Activated naive CD8-positive, alpha-beta T cell (primary cell): ENCODE measurements at regions not wholly inside any gene's neighbourhood (a gene's known extent, or its start where the extent isn't known, plus 50 kb on each side); places are given as distances from the start of the nearest gene placed in this dataset.
"Not testable (repeated sequence)": the region's sequence is repeated elsewhere in the genome, so short reads cannot be mapped to it uniquely, and the experiment has no call there.

Experiments used
- H3K27ac Mint-ChIP-seq: one replicate; pipeline ENCODE4 v1.8.0; 2021; ENCODE audit warnings: mixed read lengths
- H3K27me3 Mint-ChIP-seq: one replicate; pipeline ENCODE4 v1.8.0; 2021; ENCODE audit warnings: mixed read lengths
- H3K36me3 Mint-ChIP-seq: one replicate; pipeline ENCODE4 v1.8.0; 2021; ENCODE audit warnings: mixed read lengths
- H3K4me1 Mint-ChIP-seq: one replicate; pipeline ENCODE4 v1.8.0; 2021; ENCODE audit warnings: low read depth, mixed read lengths
- H3K4me3 Mint-ChIP-seq: one replicate; pipeline ENCODE4 v1.8.0; 2021; ENCODE audit warnings: mild to moderate bottlenecking, mixed read lengths
- H3K9me3 Mint-ChIP-seq: one replicate; pipeline ENCODE4 v1.8.0; 2021; ENCODE audit warnings: low read depth, mixed read lengths

- no peak overlapping the region for H3K4me3 Mint-ChIP-seq
- H3K9me3 Mint-ChIP-seq, result peaks cover 12% of the 10 kb centered on the region
- H3K27ac Mint-ChIP-seq, result no peak overlapping the region
- no peaks in the 10 kb centered on the region for H3K36me3 Mint-ChIP-seq
- H3K4me1 Mint-ChIP-seq, result no peaks in the 10 kb centered on the region
- H3K27me3 Mint-ChIP-seq, result no peaks in the 10 kb centered on the region
Observed at GRCh38 chr4:187366530-187366929, 629.0 kb upstream of the ZFP42 start.

- Mint-ChIP-seq H3K27me3 (no peaks in the 10 kb centered on the region), H3K27ac (no peak overlapping the region), H3K4me3 (no peak overlapping the region), H3K36me3 (no peaks in the 10 kb centered on the region), H3K4me1 (no peaks in the 10 kb centered on the region), H3K9me3 (peaks cover 21% of the 10 kb centered on the region)
Observed at GRCh38 chr4:187370918-187371317, 624.7 kb upstream of the ZFP42 start.

- Mint-ChIP-seq H3K4me3 (no peak overlapping the region), H3K27ac (no peak overlapping the region), H3K4me1 (no peaks in the 10 kb centered on the region), H3K36me3 (no peaks in the 10 kb centered on the region), H3K27me3 (no peaks in the 10 kb centered on the region), H3K9me3 (peaks cover 23% of the 10 kb centered on the region)
Observed at GRCh38 chr4:187378441-187378840, 617.1 kb upstream of the ZFP42 start.

GRCh38 chr4:187380181-187380581, 615.4 kb upstream of the ZFP42 start:
- H3K9me3 Mint-ChIP-seq, result peaks cover 20% of the 10 kb centered on the region
- no peak overlapping the region for H3K4me3 Mint-ChIP-seq
- no peaks in the 10 kb centered on the region for H3K4me1 Mint-ChIP-seq
- H3K27ac Mint-ChIP-seq, result no peak overlapping the region
- no peaks in the 10 kb centered on the region for H3K27me3 Mint-ChIP-seq
- H3K36me3 Mint-ChIP-seq, result no peaks in the 10 kb centered on the region

GRCh38 chr4:187383181-187383580, 612.4 kb upstream of the ZFP42 start:
- no peak overlapping the region for H3K4me3 Mint-ChIP-seq
- H3K27me3 Mint-ChIP-seq, result no peaks in the 10 kb centered on the region
- peaks cover 21% of the 10 kb centered on the region for H3K9me3 Mint-ChIP-seq
- no peaks in the 10 kb centered on the region for H3K4me1 Mint-ChIP-seq
- no peak overlapping the region for H3K27ac Mint-ChIP-seq
- no peaks in the 10 kb centered on the region for H3K36me3 Mint-ChIP-seq

- H3K4me1 Mint-ChIP-seq, result no peaks in the 10 kb centered on the region
- H3K36me3 Mint-ChIP-seq, result no peaks in the 10 kb centered on the region
- peaks cover 21% of the 10 kb centered on the region for H3K9me3 Mint-ChIP-seq
- H3K27ac Mint-ChIP-seq, result no peak overlapping the region
- H3K4me3 Mint-ChIP-seq, result no peak overlapping the region
- H3K27me3 Mint-ChIP-seq, result no peaks in the 10 kb centered on the region
Observed at GRCh38 chr4:187387739-187388138, 607.8 kb upstream of the ZFP42 start.

GRCh38 chr4:187389420-187389819, 606.2 kb upstream of the ZFP42 start:
- Mint-ChIP-seq H3K27me3 (no peaks in the 10 kb centered on the region), H3K4me1 (no peaks in the 10 kb centered on the region), H3K36me3 (no peaks in the 10 kb centered on the region), H3K4me3 (no peak overlapping the region), H3K9me3 (peaks cover 15% of the 10 kb centered on the region), H3K27ac (no peak overlapping the region)

GRCh38 chr4:187390646-187391045, 604.9 kb upstream of the ZFP42 start:
- no peaks in the 10 kb centered on the region for H3K36me3 Mint-ChIP-seq
- no peaks in the 10 kb centered on the region for H3K27me3 Mint-ChIP-seq
- peaks cover 11% of the 10 kb centered on the region for H3K9me3 Mint-ChIP-seq
- no peak overlapping the region for H3K27ac Mint-ChIP-seq
- no peaks in the 10 kb centered on the region for H3K4me1 Mint-ChIP-seq
- no peak overlapping the region for H3K4me3 Mint-ChIP-seq

GRCh38 chr4:187393531-187394344, 601.8 kb upstream of the ZFP42 start:
- Mint-ChIP-seq H3K27ac (no peak overlapping the region), H3K27me3 (no peaks in the 10 kb centered on the region), H3K4me1 (no peaks in the 10 kb centered on the region), H3K9me3 (no peaks in the 10 kb centered on the region), H3K36me3 (no peaks in the 10 kb centered on the region), H3K4me3 (no peak overlapping the region)

- H3K4me1 Mint-ChIP-seq, result no peaks in the 10 kb centered on the region
- no peaks in the 10 kb centered on the region for H3K27me3 Mint-ChIP-seq
- peaks cover 5% of the 10 kb centered on the region for H3K9me3 Mint-ChIP-seq
- no peaks in the 10 kb centered on the region for H3K36me3 Mint-ChIP-seq
- H3K4me3 Mint-ChIP-seq, result no peak overlapping the region
- no peak overlapping the region for H3K27ac Mint-ChIP-seq
Observed at GRCh38 chr4:187396106-187396505, 599.5 kb upstream of the ZFP42 start.

GRCh38 chr4:187408447-187408846, 587.1 kb upstream of the ZFP42 start:
- not testable (repeated sequence) for H3K9me3 Mint-ChIP-seq, H3K36me3 Mint-ChIP-seq, H3K27me3 Mint-ChIP-seq, H3K27ac Mint-ChIP-seq, H3K4me1 Mint-ChIP-seq, H3K4me3 Mint-ChIP-seq

GRCh38 chr4:187413564-187414358, 581.8 kb upstream of the ZFP42 start:
- Mint-ChIP-seq H3K9me3 (peaks cover 10% of the 10 kb centered on the region), H3K36me3 (no peaks in the 10 kb centered on the region), H3K27ac (no peak overlapping the region), H3K27me3 (no peaks in the 10 kb centered on the region), H3K4me3 (no peak overlapping the region), H3K4me1 (no peaks in the 10 kb centered on the region)

GRCh38 chr4:187414716-187415115, 580.9 kb upstream of the ZFP42 start:
- Mint-ChIP-seq H3K4me1 (no peaks in the 10 kb centered on the region), H3K9me3 (peaks cover 13% of the 10 kb centered on the region), H3K36me3 (no peaks in the 10 kb centered on the region), H3K27ac (no peak overlapping the region), H3K4me3 (no peak overlapping the region), H3K27me3 (no peaks in the 10 kb centered on the region)

GRCh38 chr4:187415231-187415630, 580.3 kb upstream of the ZFP42 start:
- Mint-ChIP-seq H3K27me3 (no peaks in the 10 kb centered on the region), H3K27ac (no peak overlapping the region), H3K36me3 (no peaks in the 10 kb centered on the region), H3K4me3 (no peak overlapping the region), H3K4me1 (no peaks in the 10 kb centered on the region), H3K9me3 (peaks cover 13% of the 10 kb centered on the region)

GRCh38 chr4:187416216-187416615, 579.4 kb upstream of the ZFP42 start:
- no peaks in the 10 kb centered on the region for H3K27me3 Mint-ChIP-seq
- H3K27ac Mint-ChIP-seq, result no peak overlapping the region
- no peaks in the 10 kb centered on the region for H3K36me3 Mint-ChIP-seq
- H3K9me3 Mint-ChIP-seq, result peaks cover 13% of the 10 kb centered on the region
- no peak overlapping the region for H3K4me3 Mint-ChIP-seq
- H3K4me1 Mint-ChIP-seq, result no peaks in the 10 kb centered on the region
